IMR-90 (cell line): ENCODE measurements at regions not wholly inside any gene's neighbourhood (a gene's known extent, or its start where the extent isn't known, plus 50 kb on each side); places are given as distances from the start of the nearest gene placed in this dataset.

ENCODE experiments used
- ATAC-seq: fragments of 200-7000 bp; cut with Tn5 transposase; 2 replicates; pipeline ENCODE4 v1.9.1; 2020; ENCODE audit warnings: low read depth, mild to moderate bottlenecking, moderate library complexity
- BruUV-seq: library from RNA; stranded (reverse); fragments of 400-500 nt; replicated peaks from 2 replicates; lab custom pipeline; 2021; lab: Mats Ljungman, UMichigan
- CTCF ChIA-PET: fragments of 300-600 bp; formaldehyde crosslinking; extraction: SDS; loops from one replicate; lab custom pipeline; 2021; ENCODE audit warnings: antibody characterized with exemption; lab: Yijun Ruan, JAX
- POLR2A ChIA-PET: fragments of 300-600 bp; sonication (Branson Sonifier 250); formaldehyde crosslinking; loops from one replicate; lab custom pipeline; 2022; ENCODE audit warnings: antibody characterized with exemption; ENCODE audit not compliant: unreplicated experiment; lab: Charles Lee
- DNase-seq: peaks from one replicate; pipeline ENCODE4 v3.0.0; 2013
- H2AFZ ChIP-seq: replicated peaks from 2 replicates; pipeline ENCODE3; 2013; ENCODE audit warnings: low read length, mild to moderate bottlenecking; ENCODE audit not compliant: poor library complexity
- H2AK5ac ChIP-seq: 2 replicates; pipeline ENCODE4 v1.6.1; 2013; ENCODE audit warnings: low read depth, low read length, inconsistent platforms
- H2AK9ac ChIP-seq: replicated peaks from 2 replicates; pipeline ENCODE3; 2013; ENCODE audit warnings: mild to moderate bottlenecking, low read depth, low read length, moderate library complexity; ENCODE audit not compliant: poor library complexity
- H2BK120ac ChIP-seq: 2 replicates; pipeline ENCODE4 v1.6.1; 2013; ENCODE audit warnings: low read depth, low read length, inconsistent platforms
- H2BK15ac ChIP-seq: 3 replicates; pipeline ENCODE4 v1.6.1; 2013; ENCODE audit warnings: low read depth, low read length, inconsistent platforms
- H2BK20ac ChIP-seq: 2 replicates; pipeline ENCODE4 v1.6.1; 2013; ENCODE audit warnings: low read depth, mild to moderate bottlenecking, inconsistent platforms, low read length, moderate library complexity
- H2BK5ac ChIP-seq: 2 replicates; pipeline ENCODE4 v1.6.1; 2013; ENCODE audit warnings: mild to moderate bottlenecking, low read depth, low read length, inconsistent platforms; ENCODE audit not compliant: poor library complexity, severe bottlenecking
- H3K14ac ChIP-seq: replicated peaks from 2 replicates; pipeline ENCODE4 v1.6.1; 2013; ENCODE audit warnings: low read depth, low read length, inconsistent platforms
- H3K18ac ChIP-seq: 2 replicates; pipeline ENCODE4 v1.6.1; 2013; ENCODE audit warnings: low read depth, low read length, control low read depth
- H3K23ac ChIP-seq: 2 replicates; pipeline ENCODE4 v1.6.1; 2013; ENCODE audit warnings: low read depth, low read length, inconsistent platforms
- H3K27ac ChIP-seq: 2 replicates; pipeline ENCODE4 v1.5.1; 2013; ENCODE audit warnings: mild to moderate bottlenecking, control low read depth, low read length; ENCODE audit not compliant: insufficient read depth
- H3K27me3 ChIP-seq: 2 replicates; pipeline ENCODE4 v1.6.1; 2013; ENCODE audit warnings: low read length; ENCODE audit not compliant: control insufficient read depth, insufficient read depth
- H3K36me3 ChIP-seq: 2 replicates; pipeline ENCODE4 v1.6.1; 2013; ENCODE audit warnings: low read length, mixed read lengths; ENCODE audit not compliant: control insufficient read depth, insufficient read depth
- H3K4ac ChIP-seq: 2 replicates; pipeline ENCODE4 v1.6.1; 2013; ENCODE audit warnings: low read depth, low read length, inconsistent platforms
- H3K4me1 ChIP-seq: 2 replicates; pipeline ENCODE4 v1.6.1; 2013; ENCODE audit warnings: low read length, mixed read lengths; ENCODE audit not compliant: control insufficient read depth, insufficient read depth
- H3K4me2 ChIP-seq: 2 replicates; pipeline ENCODE4 v1.6.1; 2013; ENCODE audit warnings: low read depth, mild to moderate bottlenecking, control low read depth, low read length, moderate library complexity
- H3K4me3 ChIP-seq: 2 replicates; pipeline ENCODE4 v1.5.1; 2013; ENCODE audit warnings: low read depth, mild to moderate bottlenecking, control low read depth, low read length, moderate library complexity; ENCODE audit not compliant: insufficient read depth
- H3K56ac ChIP-seq: 2 replicates; pipeline ENCODE4 v1.6.1; 2013; ENCODE audit warnings: low read length, inconsistent platforms; ENCODE audit not compliant: insufficient read depth; ENCODE audit errors: extremely low read depth
- H3K79me1 ChIP-seq, 2 experiments: 2 replicates each; pipeline ENCODE4 v1.6.1; 2013; ENCODE audit warnings: low read length in 2 of 2, inconsistent platforms in 1 of 2, low read depth in 1 of 2
- H3K9ac ChIP-seq: 2 replicates; pipeline ENCODE4 v1.6.1; 2013; ENCODE audit warnings: low read depth, low read length, control low read depth
- H3K9me1 ChIP-seq: 2 replicates; pipeline ENCODE4 v1.6.1; 2013; ENCODE audit warnings: low read length, inconsistent platforms; ENCODE audit not compliant: insufficient read depth
- H3K9me3 ChIP-seq: 2 replicates; pipeline ENCODE4 v1.6.1; 2013; ENCODE audit warnings: low read length; ENCODE audit not compliant: control insufficient read depth, insufficient read depth
- H4K20me1 ChIP-seq: 2 replicates; pipeline ENCODE4 v1.6.1; 2013; ENCODE audit warnings: low read length, inconsistent platforms; ENCODE audit not compliant: insufficient read depth
- H4K5ac ChIP-seq: 2 replicates; pipeline ENCODE4 v1.6.1; 2013; ENCODE audit warnings: mild to moderate bottlenecking, low read depth, low read length, control low read depth
- H4K8ac ChIP-seq, 2 experiments: 2 replicates each; pipeline ENCODE4 v1.6.1; 2013; ENCODE audit warnings: low read depth in 2 of 2, low read length in 2 of 2, control low read depth in 1 of 2, inconsistent platforms in 1 of 2
- H4K91ac ChIP-seq: 2 replicates; pipeline ENCODE4 v1.6.1; 2013; ENCODE audit warnings: low read depth, low read length, inconsistent platforms; ENCODE audit not compliant: insufficient read depth
- CTCF ChIP-seq: conservative IDR thresholded peaks from 2 replicates; pipeline ENCODE4 v1.5.1; 2012; ENCODE audit warnings: mild to moderate bottlenecking, low read depth, low read length, improper control_type of control experiment
- ELK1 ChIP-seq: fragments of 150-350 bp; IDR thresholded peaks from 2 replicates; pipeline ENCODE4 v1.6.1; 2016; ENCODE audit warnings: low read depth, mild to moderate bottlenecking, low read length, moderate library complexity, borderline replicate concordance
- MXI1 ChIP-seq: IDR thresholded peaks from 2 replicates; pipeline ENCODE4 v1.6.1; 2012; ENCODE audit warnings: low read depth, mild to moderate bottlenecking, low read length, moderate library complexity, borderline replicate concordance
- RFX5 ChIP-seq: IDR thresholded peaks from 2 replicates; pipeline ENCODE4 v1.8.0; 2012; ENCODE audit warnings: low read depth, mild to moderate bottlenecking, low read length, moderate library complexity
- WGBS, 2 experiments: methylation state at CpG; one replicate each; pipeline versions ENCODE4 v1.1.5 to v1.1.7; 2013; ENCODE audit warnings: missing lambda C conversion rate in 2 of 2; ENCODE audit not compliant: insufficient read length in 1 of 2; ENCODE audit errors: extremely low coverage in 2 of 2; 5-methylcytosine and 5-hydroxymethylcytosine counted together
- dilution Hi-C: fragments of 300-500 bp; cut with HindIII; formaldehyde crosslinking; loops from one replicate; pipeline ENCODE4 v1.14.3; 2018; ENCODE audit warnings: low sequenced_read_pairs; ENCODE audit not compliant: unreplicated experiment
- in situ Hi-C: fragments of 300-500 bp; cut with MboI; formaldehyde crosslinking; loops from 3 replicates; pipeline ENCODE4 v1.14.3; 2019; ENCODE audit warnings: low sequenced_read_pairs, inconsistent platforms, mixed read lengths
- intact Hi-C: fragments of 100-400 bp; cut with micrococcal nuclease; formaldehyde crosslinking; loops from 2 replicates; pipeline ENCODE4 v1.10.0; 2022

GRCh38 chr22:34608540-34609115 is 457.3 kb upstream of the ISX start:
- no peak overlapping the region for H4K91ac ChIP-seq
- no peaks in the 10 kb centered on the region for H3K36me3 ChIP-seq
- no peak overlapping the region for H3K27ac ChIP-seq
- intact Hi-C loops (no loop called here), dilution Hi-C loops (no loop called here), in situ Hi-C loops (no loop called here)
- H3K4me3 ChIP-seq: no peak overlapping the region
- no peak overlapping the region for H3K9ac ChIP-seq
- H3K4me2 ChIP-seq: no peak overlapping the region
- no peaks in the 10 kb centered on the region for H3K79me1 ChIP-seq
- DNase-seq (no peak), ATAC-seq (no peak)
- H3K23ac ChIP-seq: no peak overlapping the region
- ChIA-PET POLR2A (no interaction called here), CTCF (no interaction called here)
- H3K9me1 ChIP-seq: no peaks in the 10 kb centered on the region
- no peak overlapping the region for H2BK15ac ChIP-seq
- no peak overlapping the region for H2AK5ac ChIP-seq
- H4K5ac ChIP-seq: no peak overlapping the region
- BruUV-seq: no TSS peak
- no peak overlapping the region for H2AFZ ChIP-seq
- H4K20me1 ChIP-seq: no peaks in the 10 kb centered on the region
- H3K14ac ChIP-seq: no peak overlapping the region
- no peak overlapping the region for H2BK5ac ChIP-seq
- H3K4ac ChIP-seq: no peak overlapping the region
- no peak overlapping the region for H2BK20ac ChIP-seq
- no peaks in the 10 kb centered on the region for H3K27me3 ChIP-seq
- no peak overlapping the region for H4K8ac ChIP-seq
- H2AK9ac ChIP-seq: no peak overlapping the region
- H3K18ac ChIP-seq: no peak overlapping the region
- H3K9me3 ChIP-seq: peaks cover 11% of the 10 kb centered on the region
- TF ChIP-seq CTCF: no peak
- no peak for TF ChIP-seq ELK1
- TF ChIP-seq MXI1: no peak
- no peak for TF ChIP-seq RFX5
- H3K56ac ChIP-seq: no peak overlapping the region
- WGBS, 2 experiments: no CpG with 5 or more reads among the region's 1 CpG
- H2BK120ac ChIP-seq: no peak overlapping the region
- no peaks in the 10 kb centered on the region for H3K4me1 ChIP-seq
